Right renal pelvis (tissue), 4 donors: ENCODE measurements at regions not wholly inside any gene's neighbourhood (a gene's known extent, or its start where the extent isn't known, plus 50 kb on each side); places are given as distances from the start of the nearest gene placed in this dataset.

Experiments used
- DNase-seq, 4 donors: peaks; one replicate each; pipeline ENCODE4 v3.0.0-alpha.2; 2013; ENCODE audit warnings: low read depth in 4 of 4, low spot score in 3 of 4, missing footprints in 1 of 4

GRCh38 chr13:24074678-24075077 lies 85.8 kb upstream of the SPATA13 start:
- no peak for DNase-seq

GRCh38 chr13:24075137-24075975 lies 85.2 kb upstream of the SPATA13 start:
- no peak for DNase-seq

GRCh38 chr13:24076109-24076508 lies 84.4 kb upstream of the SPATA13 start:
- no peak for DNase-seq

GRCh38 chr13:24076636-24077035 lies 83.9 kb upstream of the SPATA13 start:
- no peak for DNase-seq

- no peak for DNase-seq
These were observed 80.4 kb upstream of the SPATA13 start for GRCh38 chr13:24080134-24080533.

- no peak for DNase-seq
These were observed 79.1 kb upstream of the SPATA13 start for GRCh38 chr13:24081387-24081786.

GRCh38 chr13:24083141-24083540 lies 77.4 kb upstream of the SPATA13 start:
- DNase-seq: no peak

- DNase-seq: peak in 3 of 4 donors; percentile 46 to 73 (median 67)
These were observed 76.6 kb upstream of the SPATA13 start for GRCh38 chr13:24083722-24084421.

- DNase-seq: no peak
These were observed 74.9 kb upstream of the SPATA13 start for GRCh38 chr13:24085662-24086061.

GRCh38 chr13:24086642-24087041 lies 73.9 kb upstream of the SPATA13 start:
- DNase-seq: no peak

GRCh38 chr13:24087605-24088225 lies 72.8 kb upstream of the SPATA13 start:
- DNase-seq: no peak

- DNase-seq: no peak
These were observed 70.5 kb upstream of the SPATA13 start for GRCh38 chr13:24090049-24090448.

GRCh38 chr13:24091080-24091479 lies 69.4 kb upstream of the SPATA13 start:
- no peak for DNase-seq

- DNase-seq: no peak
These were observed 68.4 kb upstream of the SPATA13 start for GRCh38 chr13:24092108-24092507.

- no peak for DNase-seq
These were observed 67.5 kb upstream of the SPATA13 start for GRCh38 chr13:24093047-24093446.

GRCh38 chr13:24096659-24097058 lies 63.9 kb upstream of the SPATA13 start:
- no peak for DNase-seq

- DNase-seq: no peak
These were observed 63.5 kb upstream of the SPATA13 start for GRCh38 chr13:24097064-24097463.

- no peak for DNase-seq
These were observed 62.9 kb upstream of the SPATA13 start for GRCh38 chr13:24097667-24098066.

GRCh38 chr13:24099490-24099889 lies 61.0 kb upstream of the SPATA13 start:
- no peak for DNase-seq

GRCh38 chr13:24100188-24100587 lies 60.3 kb upstream of the SPATA13 start:
- no peak for DNase-seq

- DNase-seq: no peak
These were observed 56.6 kb upstream of the SPATA13 start for GRCh38 chr13:24103782-24104372.
